Natural killer cell (primary cell): ENCODE measurements at regions not wholly inside any gene's neighbourhood (a gene's known extent, or its start where the extent isn't known, plus 50 kb on each side); places are given as distances from the start of the nearest gene placed in this dataset.
"Not testable (repeated sequence)": the region's sequence is repeated elsewhere in the genome, so short reads cannot be mapped to it uniquely, and the experiment has no call there.

Experiments
- ATAC-seq, 3 donors: fragments of 150-1000 bp in 2 of 3; fragments of 200-7000 bp in 1 of 3; cut with Tn5 transposase; 1 replicate in 1 of 3; 2 replicates in 2 of 3; pipeline ENCODE4 v1.10.0; 2021; ENCODE audit warnings: mild to moderate bottlenecking in 2 of 3, moderate library complexity in 2 of 3
- DNase-seq, 2 donors: peaks; one replicate each; pipeline versions ENCODE4 v3.0.0 to v3.0.0-alpha.2; 2013 to 2021; ENCODE audit warnings: mixed read lengths in 1 of 2
- H3K27ac ChIP-seq: one replicate; pipeline ENCODE4 v1.5.1; 2013; ENCODE audit warnings: mild to moderate bottlenecking, low read length
- H3K27me3 ChIP-seq: one replicate; pipeline ENCODE4 v1.6.1; 2013; ENCODE audit warnings: low read length; ENCODE audit not compliant: control insufficient read depth, insufficient read depth
- H3K36me3 ChIP-seq: one replicate; pipeline ENCODE4 v1.6.1; 2013; ENCODE audit warnings: low read length; ENCODE audit not compliant: control insufficient read depth, insufficient read depth
- H3K4me1 ChIP-seq: one replicate; pipeline ENCODE4 v1.6.1; 2013; ENCODE audit warnings: low read length; ENCODE audit not compliant: control insufficient read depth, insufficient read depth
- H3K4me3 ChIP-seq: one replicate; pipeline ENCODE4 v1.5.1; 2013; ENCODE audit warnings: low read length
- H3K9me3 ChIP-seq: one replicate; pipeline ENCODE4 v1.6.1; 2013; ENCODE audit warnings: low read length; ENCODE audit not compliant: control insufficient read depth, insufficient read depth
- H3K27ac Mint-ChIP-seq, 2 donors: one replicate each; pipeline ENCODE4 v1.8.0; 2022; ENCODE audit warnings: mild to moderate bottlenecking in 2 of 2, mixed read lengths in 2 of 2, moderate library complexity in 1 of 2
- H3K27me3 Mint-ChIP-seq, 2 donors: one replicate each; pipeline ENCODE4 v1.8.0; 2022; ENCODE audit warnings: low read depth in 2 of 2, mixed read lengths in 2 of 2
- H3K36me3 Mint-ChIP-seq: one replicate; pipeline ENCODE4 v1.8.0; 2022; ENCODE audit warnings: mixed read lengths
- H3K4me1 Mint-ChIP-seq, 2 donors: one replicate each; pipeline ENCODE4 v1.8.0; 2022; ENCODE audit warnings: mixed read lengths in 2 of 2
- H3K4me3 Mint-ChIP-seq: one replicate; pipeline ENCODE4 v1.8.0; 2022; ENCODE audit warnings: mild to moderate bottlenecking, moderate library complexity, mixed read lengths
- H3K9me3 Mint-ChIP-seq, 2 donors: one replicate each; pipeline ENCODE4 v1.8.0; 2022; ENCODE audit warnings: mixed read lengths in 2 of 2
- CTCF ChIP-seq: fragments of 200-600 bp; IDR thresholded peaks from one replicate; pipeline ENCODE4 v1.8.0; 2022; ENCODE audit warnings: antibody characterized with exemption
- WGBS: methylation state at CpG from one replicate; pipeline ENCODE4 v1.1.7; 2013; ENCODE audit warnings: missing lambda C conversion rate; ENCODE audit not compliant: insufficient coverage; 5-methylcytosine and 5-hydroxymethylcytosine counted together
- intact Hi-C: fragments of 100-400 bp; cut with micrococcal nuclease; formaldehyde crosslinking; loops from one replicate; pipeline ENCODE4 v1.14.2; 2022

DNA sequence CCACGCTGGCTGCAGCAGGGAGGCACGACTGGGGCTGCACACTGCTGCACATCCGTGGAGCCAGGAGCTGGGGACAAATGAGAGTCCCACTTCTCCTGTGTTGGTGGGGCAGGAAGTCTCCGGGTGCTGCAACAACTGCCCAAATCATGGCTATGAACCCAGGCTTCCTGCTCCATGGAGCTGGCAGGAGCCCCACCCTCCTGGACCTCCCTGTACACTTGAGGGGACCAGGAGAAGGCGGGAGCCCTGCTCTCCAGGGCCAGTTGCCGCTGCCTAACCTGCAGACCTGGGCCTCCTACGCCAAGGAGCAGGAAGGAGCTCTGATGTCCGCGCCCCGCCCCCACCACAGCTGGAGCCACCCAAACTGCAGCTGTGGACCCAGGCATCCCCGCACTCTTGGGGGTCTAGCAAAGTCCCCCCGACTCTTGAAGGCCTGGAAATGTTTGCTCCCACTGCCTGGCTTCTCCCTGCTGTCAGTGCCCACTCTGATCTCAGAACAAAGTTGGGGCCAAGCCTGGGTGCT is 752.1 kb upstream of the PCDH20 start:
- H3K27ac ChIP-seq, result no peak overlapping the region
- no peak for DNase-seq
- intact Hi-C loops, result no loop called here
- H3K27ac Mint-ChIP-seq, result no peak overlapping the region
- no peak overlapping the region for H3K4me3 ChIP-seq
- TF ChIP-seq CTCF, result no peak
- H3K27me3 ChIP-seq, result no peaks in the 10 kb centered on the region
- WGBS, result 85% methylated on average over 12 of the region's 12 CpGs
- H3K36me3 Mint-ChIP-seq, result peaks cover 17% of the 10 kb centered on the region
- peaks cover 15% of the 10 kb centered on the region for H3K9me3 ChIP-seq
- ATAC-seq, result no peak
- H3K4me1 Mint-ChIP-seq, result no peaks in the 10 kb centered on the region
- no peaks in the 10 kb centered on the region for H3K4me1 ChIP-seq
- no peaks in the 10 kb centered on the region for H3K36me3 ChIP-seq
- H3K4me3 Mint-ChIP-seq, result no peak overlapping the region
- peaks cover 17 to 20% of the 10 kb centered on the region in 2 donors for H3K9me3 Mint-ChIP-seq
- no peaks in the 10 kb centered on the region for H3K27me3 Mint-ChIP-seq

DNA sequence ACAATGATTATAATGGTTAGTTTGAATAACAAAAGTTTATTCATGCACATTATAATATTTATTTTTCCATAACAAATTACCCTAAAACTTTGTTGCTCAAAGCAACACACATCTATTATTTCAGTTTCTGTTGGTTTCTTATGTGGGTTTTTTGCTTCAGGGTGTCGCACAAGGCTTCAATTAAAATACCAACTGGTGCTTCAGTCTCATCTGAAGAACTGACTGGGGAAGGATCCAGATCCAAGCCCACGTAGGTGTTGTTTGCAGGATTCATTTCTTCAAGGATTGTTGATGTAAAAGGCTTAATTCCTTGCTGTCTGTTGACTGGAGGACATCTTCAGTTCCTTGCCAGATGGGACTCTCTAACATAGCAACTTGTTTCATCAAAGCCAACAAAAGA is 747.2 kb upstream of the PCDH20 start:
- Histone ChIP-seq H3K27me3 (no peaks in the 10 kb centered on the region), H3K27ac (no peak overlapping the region), H3K4me3 (no peak overlapping the region), H3K36me3 (no peaks in the 10 kb centered on the region), H3K4me1 (no peaks in the 10 kb centered on the region), H3K9me3 (peaks cover 5% of the 10 kb centered on the region)
- Mint-ChIP-seq H3K9me3 (peaks cover 8 to 11% of the 10 kb centered on the region in 2 donors), H3K36me3 (peaks cover 5% of the 10 kb centered on the region), H3K27me3 (no peaks in the 10 kb centered on the region), H3K4me1 (no peaks in the 10 kb centered on the region), H3K4me3 (no peak overlapping the region), H3K27ac (no peak overlapping the region)
- WGBS, result 57% methylated on average over 2 of the region's 2 CpGs
- no peak for ATAC-seq
- intact Hi-C loops, result no loop called here
- DNase-seq, result no peak
- no peak for TF ChIP-seq CTCF

GRCh38 chr13:62158520-62158919 is 742.9 kb upstream of the PCDH20 start:
- DNase-seq, result no peak
- Mint-ChIP-seq H3K4me3 (no peak overlapping the region), H3K36me3 (peaks cover 5% of the 10 kb centered on the region), H3K27ac (no peak overlapping the region), H3K4me1 (no peaks in the 10 kb centered on the region), H3K9me3 (peaks cover 14 to 21% of the 10 kb centered on the region in 2 donors), H3K27me3 (no peaks in the 10 kb centered on the region)
- intact Hi-C loops, result no loop called here
- 80% methylated on average over 1 of the region's 3 CpGs for whole genome bisulfite sequencing
- H3K4me3 ChIP-seq, result no peak overlapping the region
- no peak overlapping the region for H3K27ac ChIP-seq
- no peaks in the 10 kb centered on the region for H3K27me3 ChIP-seq
- no peaks in the 10 kb centered on the region for H3K4me1 ChIP-seq
- ATAC-seq, result no peak
- H3K36me3 ChIP-seq, result no peaks in the 10 kb centered on the region
- peaks cover 10% of the 10 kb centered on the region for H3K9me3 ChIP-seq
- TF ChIP-seq CTCF, result no peak

- H3K9me3 Mint-ChIP-seq, result peaks cover 10 to 18% of the 10 kb centered on the region in 2 donors
These were observed 736.1 kb upstream of the PCDH20 start for GRCh38 chr13:62151724-62152123.

More at GRCh38 chr13:62151724-62152123, 736.1 kb upstream of the PCDH20 start:
- H3K27ac Mint-ChIP-seq, intact Hi-C loops, DNase-seq, H3K4me1 Mint-ChIP-seq, H3K27me3 Mint-ChIP-seq, H3K27me3 ChIP-seq, ATAC-seq, H3K4me3 ChIP-seq, H3K4me1 ChIP-seq, H3K4me3 Mint-ChIP-seq, H3K36me3 ChIP-seq, H3K27ac ChIP-seq: not testable (repeated sequence)
- WGBS, result 79% methylated on average over 2 of the region's 2 CpGs
- H3K36me3 Mint-ChIP-seq, result peaks cover 10% of the 10 kb centered on the region
- peaks cover 18% of the 10 kb centered on the region for H3K9me3 ChIP-seq
